GM18867 (cell line): ENCODE measurements at regions not wholly inside any gene's neighbourhood (a gene's known extent, or its start where the extent isn't known, plus 50 kb on each side); places are given as distances from the start of the nearest gene placed in this dataset.

Experiments used
- ATAC-seq: cut with Tn5 transposase; IDR thresholded peaks from one replicate; pipeline ENCODE4 v1.9.1; 2021; ENCODE audit warnings: mild to moderate bottlenecking, moderate library complexity; ENCODE audit not compliant: unreplicated experiment

DNA sequence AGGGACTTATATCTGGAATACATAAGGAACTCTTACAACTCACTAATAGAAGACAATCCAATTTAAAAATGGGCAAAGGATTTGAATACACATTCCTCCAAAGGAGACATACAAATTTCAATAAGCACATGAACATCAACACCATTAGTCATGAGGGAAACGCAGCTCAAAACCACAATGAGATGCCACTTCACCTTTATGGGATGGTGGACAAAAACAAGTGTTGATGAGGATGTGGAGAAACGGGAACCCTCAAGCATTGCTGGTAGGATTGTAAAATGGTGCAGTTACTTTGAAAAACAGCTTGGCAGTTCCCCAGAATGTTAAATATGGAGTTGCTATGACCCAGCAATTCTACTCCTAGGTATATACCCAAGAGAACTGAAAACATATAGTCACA is 72.7 kb upstream of the IER5L start:
- ATAC-seq, result no peak

DNA sequence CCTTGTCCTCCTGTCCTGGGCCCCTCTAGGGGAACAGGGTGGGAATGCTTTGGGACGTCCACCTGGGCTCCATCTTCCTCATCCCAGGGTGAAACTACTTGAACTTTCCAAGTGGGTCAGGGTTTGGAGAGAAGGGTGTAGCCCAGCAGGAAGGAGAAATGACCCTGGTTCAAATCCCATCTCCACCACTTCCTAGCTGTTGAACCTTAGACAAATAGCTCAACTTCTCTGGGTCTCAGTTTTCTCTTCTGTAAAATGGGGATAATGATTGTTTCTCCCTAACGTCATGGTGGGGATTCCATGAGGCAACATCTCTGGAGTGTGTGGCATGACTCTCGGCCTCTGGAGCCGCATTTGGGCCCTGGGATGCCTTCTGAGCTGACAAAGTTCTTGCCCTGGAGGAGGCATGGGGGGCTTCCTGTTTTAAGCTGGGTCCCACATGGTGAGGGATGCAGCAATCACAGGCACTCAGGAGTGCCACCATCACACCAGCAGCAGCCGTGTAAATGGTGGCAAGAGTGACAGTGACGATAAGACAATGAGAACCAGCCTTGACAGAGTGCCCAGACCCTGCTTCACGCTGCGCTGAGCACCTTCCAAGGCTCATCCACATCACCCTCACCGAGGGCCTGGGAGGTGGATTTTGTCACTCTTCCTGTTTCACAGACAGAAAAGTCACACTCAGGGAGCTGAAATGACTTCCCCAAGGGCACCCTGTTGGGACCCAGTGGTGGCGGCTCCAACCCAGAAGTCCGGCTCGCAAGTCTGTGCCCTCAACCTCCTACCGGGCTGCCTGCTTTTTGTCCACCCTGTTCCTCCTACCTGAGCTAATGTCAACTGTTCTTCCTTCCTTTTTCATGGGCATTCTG is 69.5 kb upstream of the IER5L start:
- no peak for ATAC-seq

DNA sequence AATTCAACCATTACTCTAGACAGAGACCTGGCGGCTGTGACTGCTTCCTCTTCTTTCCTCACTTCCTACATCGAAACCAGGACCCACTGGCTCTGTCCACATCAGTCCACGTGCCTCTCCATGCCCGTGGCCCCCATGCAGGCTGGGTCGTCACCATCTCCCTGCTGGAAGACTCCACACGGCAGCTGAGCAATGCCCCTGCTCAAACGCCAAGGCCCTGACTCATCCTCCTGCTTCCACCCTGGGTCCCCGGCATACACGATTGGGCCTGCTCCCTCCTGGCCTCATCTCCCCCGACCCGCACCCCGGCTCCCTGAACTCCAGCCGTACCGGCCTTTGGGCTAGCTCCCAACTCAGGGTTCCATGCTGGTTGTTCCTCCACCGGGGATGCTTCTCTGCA is 67.2 kb upstream of the IER5L start:
- no peak for ATAC-seq

DNA sequence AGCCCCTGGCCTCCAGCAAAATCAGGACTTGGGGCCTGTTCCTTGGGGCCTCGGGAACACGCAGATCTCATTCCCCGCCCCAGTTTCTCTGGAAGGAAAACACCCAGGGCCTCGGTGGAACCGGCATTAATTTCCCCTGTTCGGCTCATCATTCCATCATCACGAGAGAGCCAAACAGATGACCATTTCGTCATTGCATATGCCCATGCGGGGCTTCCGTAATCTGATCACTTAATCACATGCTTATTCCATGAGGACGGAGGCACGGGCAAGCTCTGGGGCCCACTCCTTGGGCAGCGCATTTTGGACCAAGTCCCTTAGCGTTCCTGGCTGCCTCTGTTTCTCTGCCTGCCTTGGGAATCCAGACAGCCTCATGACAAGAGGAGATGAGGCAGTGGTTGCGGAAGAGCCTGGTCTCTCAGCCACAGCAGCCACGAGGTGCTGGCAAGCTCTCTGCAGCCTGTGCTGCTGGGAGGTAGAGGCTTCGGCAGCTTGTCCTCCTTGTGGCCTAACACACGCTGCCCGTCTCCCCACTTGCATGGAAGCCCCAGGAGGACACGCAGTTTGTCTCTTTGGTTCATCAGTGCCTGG is 65.0 kb upstream of the IER5L start:
- no peak for ATAC-seq

DNA sequence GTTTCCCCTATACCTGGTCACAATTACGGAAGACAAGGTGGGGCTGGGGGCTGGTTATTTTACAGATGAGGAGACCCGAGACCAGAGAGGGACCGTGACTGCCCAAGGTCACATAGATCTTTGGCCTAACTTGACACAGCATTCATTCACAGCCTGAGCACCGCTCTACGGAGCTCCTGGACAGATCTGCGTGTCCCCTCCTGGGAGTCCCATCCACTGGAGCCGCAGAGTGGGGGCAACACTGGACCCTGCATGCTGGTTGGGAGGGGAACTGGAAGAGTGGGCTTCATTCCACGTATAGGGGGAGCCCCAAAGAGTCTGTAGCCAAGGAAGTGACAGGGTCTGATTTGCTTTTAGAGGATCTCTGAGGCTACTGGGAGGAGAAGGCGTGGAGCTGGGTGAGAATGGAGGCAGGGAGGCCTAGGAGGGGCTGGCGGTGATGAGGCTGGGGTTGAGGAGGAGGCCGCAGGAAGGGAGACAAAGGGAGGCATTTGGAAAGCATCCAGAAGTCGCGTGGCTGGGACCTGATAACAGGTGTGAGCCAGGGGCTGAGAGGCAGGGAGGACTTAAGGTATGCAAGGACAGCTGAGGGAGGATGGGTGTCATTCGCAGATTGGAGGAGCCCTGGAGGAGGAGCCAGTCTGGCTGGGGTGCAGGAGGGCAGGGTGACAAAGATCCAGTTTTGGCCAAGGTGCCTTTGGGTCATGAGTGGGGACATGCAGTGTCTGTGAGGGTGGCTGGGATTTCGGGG is 64.3 kb upstream of the IER5L start:
- no peak for ATAC-seq

DNA sequence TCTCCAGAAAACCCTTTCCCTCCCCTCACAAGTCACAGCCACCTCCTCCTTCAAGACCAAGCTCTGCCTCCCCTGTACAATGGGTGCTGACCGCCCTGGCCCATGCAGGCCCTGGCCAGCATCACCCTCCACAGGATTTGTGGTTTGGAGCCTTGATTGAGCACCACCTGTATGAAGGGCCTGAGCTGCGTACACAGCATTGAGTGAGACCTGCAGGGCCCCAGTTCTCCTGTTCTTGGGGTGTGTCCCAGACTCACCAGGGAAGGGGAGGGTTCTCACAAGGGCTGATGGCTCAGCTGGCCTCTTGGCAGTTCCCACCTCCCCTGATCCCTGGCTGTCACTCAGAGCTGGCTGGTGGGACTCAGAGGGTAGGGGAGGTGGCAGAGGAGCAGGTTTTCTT is 63.7 kb upstream of the IER5L start:
- no peak for ATAC-seq

DNA sequence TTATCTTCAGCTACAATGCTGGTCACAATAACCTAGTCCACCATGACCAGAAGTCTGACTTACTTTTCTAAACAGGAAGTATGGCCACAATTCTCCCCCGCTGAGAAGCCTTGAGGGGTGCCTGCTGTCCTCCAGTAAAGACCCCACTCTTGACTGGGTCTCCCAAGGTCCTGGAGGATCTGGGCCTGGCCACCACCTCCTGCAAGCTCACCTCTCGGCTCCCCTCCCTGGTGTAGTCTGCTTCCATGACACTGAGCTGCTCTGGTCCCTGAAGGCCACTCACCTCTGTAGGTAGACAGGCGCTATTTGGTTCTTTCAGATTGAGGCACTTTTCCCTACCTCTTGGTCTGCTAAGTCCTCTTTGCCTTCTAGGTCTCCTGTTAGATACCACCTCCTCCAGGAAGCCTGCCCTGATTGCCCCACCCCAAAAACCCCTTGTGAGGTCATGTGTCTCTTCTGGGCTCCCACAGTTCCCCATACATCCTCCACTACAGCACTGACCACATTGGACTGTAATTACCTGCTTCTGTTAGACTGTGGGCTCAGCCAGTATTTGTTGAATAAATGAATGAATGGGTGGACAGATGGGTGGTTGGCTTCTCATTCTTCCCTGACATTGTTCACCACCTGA is 62.6 kb upstream of the IER5L start:
- ATAC-seq, result no peak

DNA sequence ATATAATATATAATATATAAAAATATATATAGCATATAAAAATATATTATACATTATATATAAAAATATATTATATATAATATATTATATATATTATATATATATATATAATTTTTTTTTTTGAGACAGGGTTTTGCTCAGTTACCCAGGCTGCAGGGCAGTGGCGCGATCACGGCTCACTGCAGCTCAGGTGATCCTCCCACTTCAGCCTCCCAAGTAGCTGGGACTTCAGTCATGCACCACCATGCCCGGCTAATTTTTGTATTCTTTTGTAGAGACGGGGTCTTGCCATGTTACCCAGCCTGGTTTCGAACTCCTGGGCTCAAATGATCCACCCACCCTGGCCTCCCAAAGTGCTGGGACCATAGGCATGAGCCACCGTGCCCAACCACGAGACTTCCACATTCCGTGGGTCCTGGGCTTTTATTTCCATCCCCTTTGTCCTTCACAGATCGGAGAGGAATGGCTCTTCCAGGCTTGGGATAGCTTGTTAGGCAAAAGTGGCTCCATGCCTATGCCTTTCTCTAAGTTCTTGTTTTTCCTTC is 62.0 kb upstream of the IER5L start:
- no peak for ATAC-seq

DNA sequence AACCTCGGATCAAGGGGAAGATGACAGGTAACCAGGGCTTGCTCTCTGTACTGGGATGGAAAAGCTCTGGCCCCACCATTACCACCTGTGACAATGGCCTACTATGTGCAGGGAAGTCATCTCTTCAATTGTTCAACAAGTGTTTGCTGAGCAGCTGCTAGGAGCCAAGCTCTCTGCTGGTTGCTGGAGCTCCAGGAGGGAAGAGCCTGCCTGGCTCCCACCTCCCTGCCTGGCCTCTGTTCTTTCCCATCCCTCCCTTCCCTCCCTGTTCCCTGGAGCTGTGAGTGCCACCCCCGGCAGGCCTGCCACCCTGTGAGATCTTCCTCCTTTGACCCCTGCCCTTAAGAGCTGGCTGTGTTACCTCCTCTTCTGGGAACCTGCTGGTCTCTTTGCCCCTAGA is 59.7 kb upstream of the IER5L start:
- no peak for ATAC-seq

DNA sequence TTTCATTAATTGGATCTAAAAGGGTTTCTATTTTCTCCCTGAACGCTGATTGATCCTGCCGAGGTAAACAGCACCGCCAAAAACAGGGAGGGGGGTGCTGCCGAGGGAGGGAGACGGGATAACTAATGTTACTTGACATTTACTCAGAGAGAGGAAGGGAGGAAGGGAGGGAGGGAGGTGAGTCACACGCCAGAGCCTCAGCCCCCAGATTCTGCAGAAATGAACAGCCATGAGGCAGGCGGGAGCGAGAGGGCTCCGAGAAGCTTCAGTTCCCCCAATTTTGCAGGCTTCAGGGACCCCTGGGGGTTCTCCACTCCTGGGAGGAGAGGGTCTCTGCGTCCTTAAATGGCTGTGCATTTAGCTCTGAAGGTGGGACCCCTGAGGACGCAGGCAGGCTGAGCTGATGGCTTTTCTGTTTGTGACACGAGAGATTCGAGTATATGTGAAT is 59.1 kb upstream of the IER5L start:
- ATAC-seq, result no peak

DNA sequence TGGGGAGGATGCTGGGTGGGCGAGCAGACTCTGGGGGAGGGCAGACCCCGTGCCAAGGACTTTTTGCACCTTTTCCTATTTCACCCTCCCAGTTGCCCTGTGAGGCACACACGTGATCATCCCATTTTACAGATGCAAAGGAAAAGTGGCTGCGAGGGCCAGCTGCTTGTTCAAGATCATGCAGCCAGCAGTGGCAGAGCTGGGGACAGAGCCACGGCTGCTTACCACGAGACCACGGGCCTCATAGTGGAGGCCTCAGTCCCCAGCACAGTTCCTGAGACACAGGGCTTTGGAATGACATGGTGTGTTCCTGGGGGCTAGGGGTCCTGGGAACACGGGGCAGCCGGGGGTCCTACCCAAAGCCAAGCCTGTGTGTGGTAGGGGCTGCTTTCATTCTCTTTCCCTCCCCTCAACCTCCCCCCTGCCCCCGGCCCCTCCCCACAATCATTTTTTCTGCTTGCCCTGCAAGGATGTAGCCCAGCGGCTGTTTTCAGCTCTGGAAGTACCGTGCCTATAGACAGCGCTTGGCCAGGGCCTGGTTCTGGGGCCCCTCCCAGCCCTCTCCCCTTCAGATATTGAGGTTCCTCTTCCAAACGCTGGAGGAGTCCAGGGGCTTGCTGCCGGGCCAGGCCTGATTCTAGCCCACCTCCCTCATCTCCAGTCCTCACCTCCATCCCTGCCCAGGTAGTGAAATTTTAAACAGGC is 58.5 kb upstream of the IER5L start:
- ATAC-seq, result no peak

DNA sequence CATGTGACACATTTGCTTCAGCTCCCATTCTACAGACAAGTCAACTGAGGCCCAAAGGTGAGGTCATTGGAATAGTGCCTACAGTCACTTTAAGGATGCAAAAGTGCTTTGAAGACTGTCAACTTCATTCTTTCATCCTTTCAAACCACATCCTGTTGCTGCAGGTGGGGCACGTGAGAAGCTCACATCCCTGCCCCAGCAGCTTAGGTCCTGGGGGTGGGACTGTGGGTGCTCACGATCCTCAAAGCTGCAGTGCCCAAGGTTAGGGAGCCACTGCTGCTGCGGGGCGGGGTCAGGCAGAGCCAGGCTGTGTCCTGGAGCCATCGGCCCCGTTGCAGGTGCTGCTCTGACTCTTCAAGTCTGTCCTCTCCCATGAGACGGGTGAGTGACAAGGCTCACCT is 57.9 kb upstream of the IER5L start:
- ATAC-seq, result no peak

DNA sequence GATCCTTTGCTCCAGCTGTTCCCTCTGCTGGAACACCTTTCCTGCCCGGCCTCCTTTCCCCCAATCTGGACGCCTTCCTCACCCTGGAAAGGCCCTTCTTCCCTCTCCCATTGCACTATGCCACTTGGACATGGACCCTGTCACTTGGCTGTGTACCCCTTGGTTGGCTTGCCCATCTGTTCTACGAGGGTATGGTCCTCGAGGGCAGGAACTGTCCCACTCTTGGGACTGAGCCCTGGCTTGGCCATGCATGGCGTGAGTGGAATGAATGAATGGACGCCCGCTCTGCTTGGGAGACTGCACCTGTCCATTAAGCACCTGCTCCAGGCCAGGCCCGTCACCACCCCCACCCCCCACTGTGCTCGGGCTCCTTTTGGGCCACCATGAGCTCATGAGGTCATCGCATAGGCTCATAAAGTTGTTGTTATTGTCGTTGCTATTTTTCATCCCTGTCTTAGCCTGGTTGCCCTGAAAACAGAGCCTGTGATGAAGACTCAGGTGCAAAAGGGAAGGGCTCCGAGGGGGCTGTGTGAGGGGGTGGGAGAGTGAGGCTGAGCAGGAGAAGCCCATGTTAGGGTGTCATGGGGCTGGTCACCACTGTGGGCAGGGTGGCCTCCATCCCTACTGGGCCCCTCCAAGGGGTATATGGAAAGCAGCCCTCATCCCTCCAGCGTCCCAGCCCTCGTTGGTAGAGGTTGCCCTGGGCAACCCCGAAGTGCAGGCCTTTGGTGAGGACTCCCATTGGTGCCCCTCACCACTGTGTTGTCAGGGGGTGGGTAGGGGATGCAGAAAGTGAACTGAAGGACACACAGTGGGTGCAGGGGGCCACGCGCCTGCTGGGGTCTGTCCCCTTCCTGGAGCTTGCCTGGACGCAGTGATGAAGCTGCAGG is 57.2 kb upstream of the IER5L start:
- ATAC-seq, result no peak

DNA sequence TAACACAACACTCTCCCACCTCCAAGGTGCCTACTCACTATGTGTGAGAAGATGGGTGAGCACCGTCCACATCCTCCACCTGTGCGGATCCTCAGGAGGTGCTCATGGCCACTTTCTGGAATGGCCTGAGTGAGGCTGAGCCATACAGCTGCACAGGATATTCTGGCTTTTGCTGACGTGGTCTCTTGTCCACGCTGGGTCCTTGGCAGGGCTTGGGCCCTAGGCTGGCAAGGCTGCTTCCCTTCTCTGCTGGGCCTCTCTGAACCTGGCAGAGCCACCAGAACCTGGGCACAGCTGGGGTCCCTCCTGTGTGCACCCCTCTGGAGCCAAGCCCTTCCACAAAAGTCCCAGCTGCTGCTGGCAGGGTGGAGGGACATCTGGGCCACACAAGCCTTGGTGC is 56.4 kb upstream of the IER5L start:
- no peak for ATAC-seq

DNA sequence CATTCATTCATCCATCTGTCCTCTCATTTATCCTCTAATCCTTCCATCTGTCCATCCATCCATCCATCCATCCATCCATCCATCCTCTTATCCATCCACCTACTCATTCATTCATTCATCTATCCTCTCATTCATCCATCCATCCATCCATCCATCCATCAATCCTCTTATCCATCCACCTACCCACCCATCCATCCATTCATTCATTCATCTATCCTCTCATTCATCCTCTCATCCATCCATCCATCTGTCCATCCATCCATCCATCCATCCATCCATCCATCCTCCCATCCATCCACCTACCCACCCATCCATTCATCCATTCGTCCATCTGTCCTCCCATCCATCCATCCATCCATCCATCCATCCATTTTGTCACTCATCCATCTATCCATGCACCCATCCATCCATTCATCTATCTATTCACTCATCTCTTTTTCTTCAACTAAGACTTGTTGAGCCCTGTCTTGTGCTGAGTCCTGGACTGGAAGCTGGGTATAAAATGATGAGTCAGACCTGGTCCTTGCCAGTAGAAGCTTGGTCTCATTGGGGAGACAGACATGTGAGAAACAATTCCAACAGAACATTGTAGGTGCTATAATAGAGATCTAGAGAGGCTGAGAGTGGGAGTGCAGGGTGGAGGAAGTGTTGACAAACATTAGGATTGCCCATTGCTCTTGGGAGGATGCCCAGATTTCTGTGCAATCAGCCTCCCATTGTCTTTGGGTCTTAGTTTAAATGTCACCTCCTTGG is 55.0 kb upstream of the IER5L start:
- no peak for ATAC-seq

DNA sequence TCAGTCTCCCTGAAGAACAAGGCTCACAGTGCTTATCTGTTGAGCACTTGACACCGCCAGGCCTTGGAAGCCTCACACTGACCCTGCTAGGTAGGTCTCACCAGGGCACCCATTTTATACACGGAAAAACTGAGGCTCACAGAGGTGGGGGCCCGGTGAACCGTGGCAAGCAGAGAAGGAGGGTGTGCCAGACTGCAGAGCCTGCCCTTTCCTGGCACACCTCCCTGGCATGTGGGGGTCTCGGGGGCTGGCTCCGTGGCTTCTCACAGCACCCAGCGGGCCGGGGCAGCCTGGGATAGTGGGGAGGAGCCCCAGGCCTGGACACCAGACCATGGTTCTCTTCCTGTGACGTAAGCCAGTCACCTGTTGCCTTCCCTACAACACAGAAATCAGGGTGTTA is 53.7 kb upstream of the IER5L start:
- no peak for ATAC-seq

DNA sequence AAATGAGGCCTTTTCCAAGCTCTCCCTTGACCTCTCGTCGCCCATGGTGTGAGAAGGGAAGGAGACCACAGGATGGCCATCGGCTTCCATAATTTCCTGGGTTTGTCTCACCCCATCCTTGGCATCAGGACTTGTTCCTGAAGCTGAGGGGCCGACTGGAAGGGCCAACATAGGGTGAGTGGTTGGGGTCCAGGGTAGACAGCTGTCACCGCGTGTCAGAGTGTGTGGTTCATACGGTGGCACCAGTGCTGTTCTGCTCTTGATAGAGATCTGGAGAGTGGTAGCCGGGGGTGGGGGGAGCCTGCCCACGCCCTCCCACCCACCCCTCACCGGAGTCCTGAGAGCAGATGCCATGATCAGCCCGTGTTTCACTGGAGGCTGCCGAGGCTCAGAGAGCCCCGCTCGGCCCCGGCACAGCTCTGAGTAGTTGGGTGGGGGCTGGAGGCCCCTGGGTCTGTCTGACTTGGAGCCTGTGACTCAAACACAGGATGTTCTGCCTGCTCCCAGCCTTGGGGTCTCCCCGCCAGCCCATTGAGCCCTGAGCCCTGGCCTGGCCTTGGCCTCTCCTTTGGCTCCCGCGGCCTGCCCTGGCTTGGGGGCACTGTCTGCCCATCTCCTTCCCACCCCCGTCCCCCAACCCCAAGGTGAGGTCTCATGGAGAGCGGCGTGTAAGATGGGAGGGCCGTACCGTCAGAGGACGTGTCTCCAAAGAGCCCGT is 53.1 kb upstream of the IER5L start:
- ATAC-seq, result no peak

DNA sequence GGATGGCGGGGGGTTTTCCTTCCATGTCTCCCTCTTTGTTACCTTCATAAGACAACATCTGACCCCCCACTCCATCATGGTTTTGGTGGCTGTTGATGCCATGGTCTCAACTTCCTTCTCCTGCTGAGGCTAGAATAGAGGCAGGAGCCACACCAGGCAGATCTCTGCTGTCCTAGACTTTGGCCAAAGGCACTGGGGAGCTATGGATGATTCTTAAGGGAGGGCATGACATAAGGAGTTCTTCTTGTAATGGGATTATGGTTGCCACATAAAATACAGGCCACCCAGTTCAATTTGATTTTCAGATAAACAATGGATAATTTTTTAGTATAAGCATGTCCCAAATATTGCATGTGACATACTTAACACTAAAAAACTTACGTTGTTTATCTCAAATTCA is 52.2 kb upstream of the IER5L start:
- no peak for ATAC-seq
